Cardiac muscle cell (in vitro differentiated cells and primary cell): ENCODE measurements at regions not wholly inside any gene's neighbourhood (a gene's known extent, or its start where the extent isn't known, plus 50 kb on each side); places are given as distances from the start of the nearest gene placed in this dataset.

ENCODE experiments used
- DNase-seq, 2 donors: peaks; one replicate each; pipeline versions ENCODE4 v3.0.0 to v3.0.0-alpha.2; 2010 to 2017; ENCODE audit warnings: low read depth in 1 of 2, low spot score in 1 of 2
- H3K27ac ChIP-seq: fragments of 200-600 bp; sonication (generic); 2 replicates; pipeline ENCODE4 v1.5.1; 2016
- H3K27me3 ChIP-seq: fragments of 200-600 bp; sonication (generic); 2 replicates; pipeline ENCODE4 v1.6.0; 2016; ENCODE audit warnings: control low read depth
- H3K36me3 ChIP-seq: fragments of 200-600 bp; sonication (generic); 2 replicates; pipeline ENCODE4 v1.5.1; 2016; ENCODE audit warnings: control low read depth
- H3K4me1 ChIP-seq: fragments of 200-600 bp; sonication (generic); 2 replicates; pipeline ENCODE4 v1.8.1; 2017; ENCODE audit warnings: low read depth, mild to moderate bottlenecking, mixed run types
- H3K4me3 ChIP-seq: fragments of 200-600 bp; sonication (generic); 2 replicates; pipeline ENCODE4 v1.5.1; 2016; ENCODE audit warnings: mild to moderate bottlenecking
- H3K9me3 ChIP-seq: fragments of 200-600 bp; sonication (generic); 2 replicates; pipeline ENCODE4 v1.5.1; 2017; ENCODE audit warnings: low read depth, mild to moderate bottlenecking, control low read depth
- TF ChIP-seq, protein P1 (sequence below): IDR thresholded peaks from 2 replicates; pipeline ENCODE4 v1.5.1; 2012; ENCODE audit warnings: low read depth, mild to moderate bottlenecking, low read length

DNA sequence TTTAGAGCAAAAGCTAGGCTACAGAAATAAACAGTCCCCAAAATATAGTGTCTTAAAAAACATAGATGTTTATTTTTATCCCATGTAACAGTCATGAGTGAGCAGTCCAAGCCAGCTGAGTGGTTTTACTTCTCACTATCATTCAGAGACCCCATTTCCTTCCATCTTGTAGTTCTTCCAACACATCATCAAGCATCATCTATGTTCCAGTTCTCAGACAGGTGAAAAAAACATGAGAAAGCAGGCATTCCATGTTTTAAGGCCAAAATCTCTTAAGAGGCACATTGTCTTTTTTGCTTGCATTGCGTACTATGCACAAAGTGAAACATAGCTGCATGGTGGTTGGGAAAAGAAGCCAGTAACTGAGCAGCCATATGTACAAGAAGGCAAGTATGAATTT, 128.6 kb downstream of the ATOH1 start:
- no peaks in the 10 kb centered on the region for H3K36me3 ChIP-seq
- TF ChIP-seq, protein P1, sequence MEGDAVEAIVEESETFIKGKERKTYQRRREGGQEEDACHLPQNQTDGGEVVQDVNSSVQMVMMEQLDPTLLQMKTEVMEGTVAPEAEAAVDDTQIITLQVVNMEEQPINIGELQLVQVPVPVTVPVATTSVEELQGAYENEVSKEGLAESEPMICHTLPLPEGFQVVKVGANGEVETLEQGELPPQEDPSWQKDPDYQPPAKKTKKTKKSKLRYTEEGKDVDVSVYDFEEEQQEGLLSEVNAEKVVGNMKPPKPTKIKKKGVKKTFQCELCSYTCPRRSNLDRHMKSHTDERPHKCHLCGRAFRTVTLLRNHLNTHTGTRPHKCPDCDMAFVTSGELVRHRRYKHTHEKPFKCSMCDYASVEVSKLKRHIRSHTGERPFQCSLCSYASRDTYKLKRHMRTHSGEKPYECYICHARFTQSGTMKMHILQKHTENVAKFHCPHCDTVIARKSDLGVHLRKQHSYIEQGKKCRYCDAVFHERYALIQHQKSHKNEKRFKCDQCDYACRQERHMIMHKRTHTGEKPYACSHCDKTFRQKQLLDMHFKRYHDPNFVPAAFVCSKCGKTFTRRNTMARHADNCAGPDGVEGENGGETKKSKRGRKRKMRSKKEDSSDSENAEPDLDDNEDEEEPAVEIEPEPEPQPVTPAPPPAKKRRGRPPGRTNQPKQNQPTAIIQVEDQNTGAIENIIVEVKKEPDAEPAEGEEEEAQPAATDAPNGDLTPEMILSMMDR: no peak
- H3K27me3 ChIP-seq: no peaks in the 10 kb centered on the region
- no peaks in the 10 kb centered on the region for H3K9me3 ChIP-seq
- H3K4me3 ChIP-seq: no peak overlapping the region
- no peaks in the 10 kb centered on the region for H3K4me1 ChIP-seq
- DNase-seq: no peak
- H3K27ac ChIP-seq: no peak overlapping the region

- Histone ChIP-seq H3K27ac (no peak overlapping the region), H3K4me3 (no peak overlapping the region), H3K27me3 (no peaks in the 10 kb centered on the region), H3K36me3 (no peaks in the 10 kb centered on the region), H3K4me1 (no peaks in the 10 kb centered on the region), H3K9me3 (no peaks in the 10 kb centered on the region)
- TF ChIP-seq, protein P1: no peak
- no peak for DNase-seq
Measured at GRCh38 chr4:93960450-93960849, 131.9 kb downstream of the ATOH1 start.

- TF ChIP-seq, protein P1: no peak
- H3K4me1 ChIP-seq: no peaks in the 10 kb centered on the region
Measured at GRCh38 chr4:93960916-93961315, 132.4 kb downstream of the ATOH1 start.

GRCh38 chr4:93981594-93981993, 153.0 kb downstream of the ATOH1 start:
- Histone ChIP-seq H3K4me3 (no peak overlapping the region), H3K9me3 (no peaks in the 10 kb centered on the region), H3K27ac (no peak overlapping the region), H3K36me3 (no peaks in the 10 kb centered on the region), H3K4me1 (no peaks in the 10 kb centered on the region), H3K27me3 (no peaks in the 10 kb centered on the region)
- no peak for DNase-seq
- TF ChIP-seq, protein P1: no peak

More at GRCh38 chr4:93960916-93961315, 132.4 kb downstream of the ATOH1 start:
- Histone ChIP-seq H3K4me3 (no peak overlapping the region), H3K9me3 (no peaks in the 10 kb centered on the region), H3K27me3 (no peaks in the 10 kb centered on the region), H3K27ac (no peak overlapping the region), H3K36me3 (no peaks in the 10 kb centered on the region)
- no peak for DNase-seq

DNA sequence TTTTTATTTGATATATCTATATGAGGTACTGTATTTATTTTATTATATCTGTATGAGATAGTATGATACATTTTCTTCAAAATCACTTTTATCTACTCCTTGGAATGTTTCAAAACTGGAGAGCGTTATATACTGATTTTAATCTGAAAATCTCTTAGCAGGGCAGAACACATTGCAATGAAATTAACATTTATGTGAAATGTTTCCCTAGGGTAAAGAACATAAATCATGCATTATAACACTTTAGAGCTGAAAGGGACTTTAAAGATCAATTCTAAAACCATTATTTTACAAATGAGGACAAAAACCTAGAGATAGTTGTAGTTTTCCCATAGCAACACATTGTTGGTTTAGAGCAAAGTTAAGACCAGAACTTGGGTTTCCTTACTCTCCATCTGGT, 153.7 kb downstream of the ATOH1 start:
- H3K36me3 ChIP-seq: no peaks in the 10 kb centered on the region
- no peak overlapping the region for H3K27ac ChIP-seq
- TF ChIP-seq, protein P1: no peak
- H3K9me3 ChIP-seq: no peaks in the 10 kb centered on the region
- H3K27me3 ChIP-seq: no peaks in the 10 kb centered on the region
- H3K4me3 ChIP-seq: no peak overlapping the region
- no peak for DNase-seq
- no peaks in the 10 kb centered on the region for H3K4me1 ChIP-seq

GRCh38 chr4:93983140-93983539, 154.6 kb downstream of the ATOH1 start:
- DNase-seq: no peak
- no peaks in the 10 kb centered on the region for H3K27me3 ChIP-seq
- TF ChIP-seq, protein P1: no peak
- no peak overlapping the region for H3K27ac ChIP-seq
- no peaks in the 10 kb centered on the region for H3K9me3 ChIP-seq
- H3K4me3 ChIP-seq: no peak overlapping the region
- no peaks in the 10 kb centered on the region for H3K4me1 ChIP-seq
- H3K36me3 ChIP-seq: no peaks in the 10 kb centered on the region
